ENCODE measurements at regions not wholly inside any gene's neighbourhood (a gene's known extent, or its start where the extent isn't known, plus 50 kb on each side); places are given as distances from the start of the nearest gene placed in this dataset.
"Not testable (repeated sequence)": the region's sequence is repeated elsewhere in the genome, so short reads cannot be mapped to it uniquely, and the experiment has no call there.

- no peak for TF ChIP-seq CTCF (IDR thresholded peaks at IDR 0.05; ENCODE audit: low read depth, low read length)
- ChIA-PET CTCF (no interaction called here), POLR2A (interaction anchor here (0.7 kb wide), 1 partner anchor 12 kb away, joined by 3 read pairs; no protein-coding TSS in a partner anchor)
- Histone ChIP-seq H3K9me3 (ENCODE audit: control insufficient read depth, insufficient read depth, low read length) (no peaks in the 10 kb centered on the region; the same call in 1 of the 2 replicates), H3K27ac (ENCODE audit: low read depth, low read length) (no peak overlapping the region), H3K4me3 (ENCODE audit: low read depth, low read length) (no peak overlapping the region), H3K27me3 (ENCODE audit: control insufficient read depth, insufficient read depth, low read length) (no peaks in the 10 kb centered on the region)
- no peak for DNase-seq (ENCODE audit: low read depth, low spot score)
Measured at GRCh38 chr7:20541608-20542349, 73.7 kb upstream of the ABCB5 start.

GRCh38 chr7:20542594-20542993 is 72.9 kb upstream of the ABCB5 start:
- no peak for TF ChIP-seq CTCF (IDR thresholded peaks at IDR 0.05; ENCODE audit: low read depth, low read length)
- POLR2A ChIA-PET, result no interaction called here
- Histone ChIP-seq H3K4me3 (ENCODE audit: low read depth, low read length) (no peak overlapping the region), H3K27ac (ENCODE audit: low read depth, low read length) (no peak overlapping the region), H3K9me3 (ENCODE audit: control insufficient read depth, insufficient read depth, low read length) (no peaks in the 10 kb centered on the region), H3K27me3 (ENCODE audit: control insufficient read depth, insufficient read depth, low read length) (no peaks in the 10 kb centered on the region)
- DNase-seq (ENCODE audit: low read depth, low spot score), result no peak
- CTCF ChIA-PET, result no interaction called here

GRCh38 chr7:20543500-20543899 is 72.0 kb upstream of the ABCB5 start:
- no peaks in the 10 kb centered on the region for H3K9me3 ChIP-seq (ENCODE audit: control insufficient read depth, insufficient read depth, low read length)
- no peak overlapping the region for H3K27ac ChIP-seq (ENCODE audit: low read depth, low read length)
- TF ChIP-seq CTCF (IDR thresholded peaks at IDR 0.05; ENCODE audit: low read depth, low read length), result no peak
- no peak for DNase-seq (ENCODE audit: low read depth, low spot score)
- no peak overlapping the region for H3K4me3 ChIP-seq (ENCODE audit: low read depth, low read length)
- CTCF ChIA-PET, result no interaction called here
- no peaks in the 10 kb centered on the region for H3K27me3 ChIP-seq (ENCODE audit: control insufficient read depth, insufficient read depth, low read length)
- POLR2A ChIA-PET, result no interaction called here

- H3K27ac ChIP-seq (ENCODE audit: low read depth, low read length), result no peak overlapping the region
- ChIA-PET CTCF (no interaction called here), POLR2A (no interaction called here)
- DNase-seq (ENCODE audit: low read depth, low spot score), result no peak
- no peaks in the 10 kb centered on the region for H3K9me3 ChIP-seq (ENCODE audit: control insufficient read depth, insufficient read depth, low read length)
- no peak for TF ChIP-seq CTCF (IDR thresholded peaks at IDR 0.05; ENCODE audit: low read depth, low read length)
- H3K27me3 ChIP-seq (ENCODE audit: control insufficient read depth, insufficient read depth, low read length), result no peaks in the 10 kb centered on the region
- no peak overlapping the region for H3K4me3 ChIP-seq (ENCODE audit: low read depth, low read length)
Measured at GRCh38 chr7:20545016-20545415, 70.5 kb upstream of the ABCB5 start.

GRCh38 chr7:20546958-20547357 is 68.5 kb upstream of the ABCB5 start:
- H3K4me3 ChIP-seq (ENCODE audit: low read depth, low read length); DNase-seq (ENCODE audit: low read depth, low spot score); CTCF ChIA-PET; H3K9me3 ChIP-seq (ENCODE audit: control insufficient read depth, insufficient read depth, low read length); H3K27ac ChIP-seq (ENCODE audit: low read depth, low read length); H3K27me3 ChIP-seq (ENCODE audit: control insufficient read depth, insufficient read depth, low read length); POLR2A ChIA-PET: not testable (repeated sequence)

All from AG04450 (cell line).